ENCODE measurements at regions not wholly inside any gene's neighbourhood (a gene's known extent, or its start where the extent isn't known, plus 50 kb on each side); places are given as distances from the start of the nearest gene placed in this dataset.
"Not testable (repeated sequence)": the region's sequence is repeated elsewhere in the genome, so short reads cannot be mapped to it uniquely, and the experiment has no call there.

GRCh38 chr2:31683506-31683905, 102.8 kb upstream of the SRD5A2 start:
- not testable (repeated sequence) for TF ChIP-seq CTCF, EP300, POLR2A, POLR2AphosphoS5 (IDR thresholded peaks at IDR 0.05)
